ENCODE measurements at regions not wholly inside any gene's neighbourhood (a gene's known extent, or its start where the extent isn't known, plus 50 kb on each side); places are given as distances from the start of the nearest gene placed in this dataset.

GRCh38 chr10:60654813-60655464 is 123.3 kb upstream of the CDK1 start:
- DNase-seq = no peak
- Histone ChIP-seq H3K4me3 (ENCODE audit: low read depth, low read length) (no peak overlapping the region), H3K9me3 (ENCODE audit: severe bottlenecking) (no peaks in the 10 kb centered on the region), H3K27me3 (ENCODE audit: insufficient read depth, low read depth, severe bottlenecking) (no peaks in the 10 kb centered on the region), H3K27ac (no peak overlapping the region), H3K36me3 (no peaks in the 10 kb centered on the region)
- TF ChIP-seq CTCF (IDR thresholded peaks at IDR 0.05; ENCODE audit: low read depth, low read length) = no peak

- Histone ChIP-seq H3K4me3 (ENCODE audit: low read depth, low read length) (no peak overlapping the region), H3K27me3 (ENCODE audit: insufficient read depth, low read depth, severe bottlenecking) (no peaks in the 10 kb centered on the region), H3K27ac (no peak overlapping the region), H3K36me3 (no peaks in the 10 kb centered on the region), H3K9me3 (ENCODE audit: severe bottlenecking) (no peaks in the 10 kb centered on the region)
- no peak for DNase-seq
- TF ChIP-seq CTCF (IDR thresholded peaks at IDR 0.05; ENCODE audit: low read depth, low read length) = no peak
Measured at GRCh38 chr10:60652628-60653027, 125.7 kb upstream of the CDK1 start.

GRCh38 chr10:60650378-60650800 is 127.9 kb upstream of the CDK1 start:
- Histone ChIP-seq H3K36me3 (no peaks in the 10 kb centered on the region), H3K27ac (no peak overlapping the region), H3K4me3 (ENCODE audit: low read depth, low read length) (no peak overlapping the region), H3K27me3 (ENCODE audit: insufficient read depth, low read depth, severe bottlenecking) (no peaks in the 10 kb centered on the region), H3K9me3 (ENCODE audit: severe bottlenecking) (no peaks in the 10 kb centered on the region)
- DNase-seq = no peak
- TF ChIP-seq CTCF (IDR thresholded peaks at IDR 0.05; ENCODE audit: low read depth, low read length) = no peak

GRCh38 chr10:60649485-60650377 is 128.5 kb upstream of the CDK1 start:
- H3K4me3 ChIP-seq (ENCODE audit: low read depth, low read length) = no peak overlapping the region
- DNase-seq = no peak
- no peaks in the 10 kb centered on the region for H3K36me3 ChIP-seq
- no peaks in the 10 kb centered on the region for H3K9me3 ChIP-seq (ENCODE audit: severe bottlenecking)
- no peak overlapping the region for H3K27ac ChIP-seq
- H3K27me3 ChIP-seq (ENCODE audit: insufficient read depth, low read depth, severe bottlenecking) = no peaks in the 10 kb centered on the region
- no peak for TF ChIP-seq CTCF (IDR thresholded peaks at IDR 0.05; ENCODE audit: low read depth, low read length)

- no peaks in the 10 kb centered on the region for H3K27me3 ChIP-seq (ENCODE audit: insufficient read depth, low read depth, severe bottlenecking)
- no peaks in the 10 kb centered on the region for H3K36me3 ChIP-seq
- H3K9me3 ChIP-seq (ENCODE audit: severe bottlenecking) = no peaks in the 10 kb centered on the region
- TF ChIP-seq CTCF (IDR thresholded peaks at IDR 0.05; ENCODE audit: low read depth, low read length) = no peak
- H3K27ac ChIP-seq = no peak overlapping the region
- H3K4me3 ChIP-seq (ENCODE audit: low read depth, low read length) = no peak overlapping the region
- no peak for DNase-seq
Measured at GRCh38 chr10:60648761-60649160, 129.5 kb upstream of the CDK1 start.
